NCI-H774 (cell line): ENCODE measurements at regions not wholly inside any gene's neighbourhood (a gene's known extent, or its start where the extent isn't known, plus 50 kb on each side); places are given as distances from the start of the nearest gene placed in this dataset.
"Not testable (repeated sequence)": the region's sequence is repeated elsewhere in the genome, so short reads cannot be mapped to it uniquely, and the experiment has no call there.

Source experiments
- DNase-seq: peaks from one replicate; lab custom pipeline; 2025; lab: John Stamatoyannopoulos, UW

DNA sequence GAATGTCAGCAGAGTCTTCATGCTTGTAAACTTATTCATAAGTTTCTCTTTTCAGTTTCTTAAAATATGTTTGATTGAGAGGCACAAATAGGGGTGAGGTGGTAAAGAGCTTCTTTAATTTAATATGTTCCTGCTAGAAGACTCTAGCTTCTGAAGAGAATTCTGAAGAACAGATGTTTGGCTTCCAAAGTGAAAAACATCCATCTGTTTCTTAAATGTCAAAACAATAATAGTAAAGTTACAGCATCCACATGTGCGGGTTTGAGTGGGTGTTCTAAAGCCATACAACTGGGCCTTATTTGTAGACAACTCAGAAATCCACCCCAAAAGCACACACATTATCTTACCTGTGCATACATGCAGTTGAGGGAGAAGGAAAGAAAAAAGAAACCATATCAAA lies 144.0 kb upstream of the ADGRL4 start:
- no peak for DNase-seq

DNA sequence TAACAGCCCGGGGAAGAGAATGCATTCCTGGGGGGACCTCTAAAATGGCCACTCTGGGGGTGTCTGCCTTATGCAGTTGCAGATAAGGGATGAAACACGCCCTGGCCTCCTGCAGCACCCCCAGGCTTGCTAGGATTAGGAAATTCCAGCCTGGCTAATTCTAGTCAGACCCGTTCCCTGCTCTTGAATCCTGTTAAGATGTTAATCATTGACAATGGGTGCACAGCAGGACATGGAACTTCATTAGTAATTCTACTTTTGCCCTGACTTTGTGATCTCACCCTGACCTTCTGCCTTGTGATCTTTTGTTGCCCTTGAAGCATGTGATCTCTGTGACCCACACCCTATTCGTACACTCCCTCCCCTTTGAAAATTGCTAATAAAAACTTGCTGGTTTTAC lies 131.7 kb upstream of the ADGRL4 start:
- not testable (repeated sequence) for DNase-seq

DNA sequence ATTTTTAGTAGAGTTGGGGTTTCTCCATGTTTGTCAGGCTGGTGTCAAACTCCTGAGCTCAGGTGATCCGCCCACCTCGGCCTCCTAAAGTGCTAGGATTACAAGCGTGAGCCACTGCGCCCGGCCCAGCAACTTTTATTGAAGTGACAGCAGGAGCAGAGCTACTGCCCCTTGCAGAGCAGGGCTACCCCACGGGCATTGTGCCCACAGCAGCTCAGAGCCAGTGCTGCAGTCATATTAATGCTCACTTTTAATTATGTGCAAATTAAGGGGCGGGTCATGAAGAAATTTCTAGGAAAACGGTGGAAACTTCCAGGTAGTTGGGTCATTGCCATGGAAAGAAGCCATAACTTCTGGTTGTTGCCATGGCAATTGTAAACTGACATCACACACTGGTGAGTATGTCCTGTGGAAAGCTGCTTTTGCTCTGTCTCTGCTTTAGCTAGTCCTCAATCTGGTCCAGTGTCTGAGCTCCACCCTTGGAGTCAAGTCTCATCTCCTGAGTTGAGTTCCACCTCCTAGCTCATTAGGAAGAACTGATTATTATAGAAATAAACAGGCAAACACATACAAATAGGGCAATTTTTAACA lies 127.3 kb upstream of the ADGRL4 start:
- DNase-seq, result no peak

DNA sequence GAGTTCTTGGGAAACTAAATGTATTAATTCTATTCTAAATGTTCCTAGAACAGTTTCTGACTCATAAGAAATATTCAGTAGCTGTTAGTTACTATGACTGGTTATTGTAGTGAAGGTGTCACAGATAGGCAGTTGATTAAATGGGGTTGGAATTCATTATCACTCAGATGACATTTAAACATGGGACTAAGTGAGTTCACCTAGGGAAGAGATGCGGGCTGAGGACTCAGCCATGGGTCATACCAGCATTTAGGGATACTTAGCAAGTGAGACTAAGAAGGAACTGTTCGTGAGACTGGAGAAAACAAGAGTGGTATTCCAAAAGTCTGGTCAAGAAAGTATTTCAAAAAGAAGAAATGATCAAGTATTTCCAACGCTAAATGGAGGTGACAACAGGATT lies 125.1 kb upstream of the ADGRL4 start:
- no peak for DNase-seq

DNA sequence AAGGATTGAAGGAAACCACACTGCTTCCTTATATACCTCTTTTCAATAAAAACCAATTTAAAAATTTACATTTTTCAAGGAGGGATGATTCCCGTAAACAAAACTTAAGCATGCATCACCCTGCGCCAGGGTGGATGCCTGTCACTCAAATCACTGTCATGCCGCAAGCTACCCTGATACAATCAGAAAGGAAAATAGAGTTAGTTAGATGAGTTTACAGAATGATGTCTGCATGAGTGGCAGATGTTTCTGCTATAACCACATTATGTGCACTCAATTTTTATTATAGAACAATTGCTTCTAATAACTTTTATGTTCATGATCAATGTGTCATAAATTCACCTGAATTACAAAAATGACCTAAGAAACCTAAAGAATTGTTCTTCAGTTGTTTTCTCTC lies 123.4 kb upstream of the ADGRL4 start:
- no peak for DNase-seq

DNA sequence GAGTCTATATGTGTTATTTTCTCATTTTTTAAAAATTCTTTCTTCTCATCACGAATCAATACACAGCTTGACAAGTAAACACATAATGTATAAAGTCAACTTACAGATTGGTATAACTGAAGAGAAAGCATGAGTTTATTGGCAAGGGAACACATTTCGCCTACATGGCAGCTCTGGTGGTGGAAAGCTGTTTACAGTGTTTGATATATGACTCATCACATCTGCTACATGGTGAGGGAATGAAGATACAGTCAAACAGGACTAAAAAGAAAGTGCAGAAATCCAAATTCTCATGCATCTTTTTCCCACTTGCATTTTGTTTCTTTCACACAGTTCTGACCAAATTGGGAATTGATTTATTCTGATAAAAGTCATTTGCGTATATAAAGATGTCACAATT lies 122.2 kb upstream of the ADGRL4 start:
- DNase-seq, result no peak

DNA sequence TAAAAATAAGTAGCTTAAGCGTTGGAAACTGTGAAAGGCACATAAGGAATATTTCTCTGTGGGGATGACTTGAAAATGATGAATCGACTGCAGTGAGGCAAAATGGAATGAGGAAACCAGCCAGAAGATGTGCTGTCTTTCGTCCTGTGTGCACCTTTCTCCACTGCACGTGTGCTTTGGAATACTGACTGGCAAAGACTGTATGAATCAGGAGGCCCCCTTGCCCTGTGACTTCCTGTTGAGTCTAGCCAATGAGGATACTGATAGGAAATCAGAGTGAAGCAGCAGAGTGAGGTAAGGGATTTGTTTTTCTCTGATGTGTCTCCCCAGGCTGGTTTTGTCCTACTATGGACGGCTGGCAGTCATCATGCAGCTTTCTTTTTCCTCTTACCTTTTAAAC lies 118.2 kb upstream of the ADGRL4 start:
- no peak for DNase-seq

DNA sequence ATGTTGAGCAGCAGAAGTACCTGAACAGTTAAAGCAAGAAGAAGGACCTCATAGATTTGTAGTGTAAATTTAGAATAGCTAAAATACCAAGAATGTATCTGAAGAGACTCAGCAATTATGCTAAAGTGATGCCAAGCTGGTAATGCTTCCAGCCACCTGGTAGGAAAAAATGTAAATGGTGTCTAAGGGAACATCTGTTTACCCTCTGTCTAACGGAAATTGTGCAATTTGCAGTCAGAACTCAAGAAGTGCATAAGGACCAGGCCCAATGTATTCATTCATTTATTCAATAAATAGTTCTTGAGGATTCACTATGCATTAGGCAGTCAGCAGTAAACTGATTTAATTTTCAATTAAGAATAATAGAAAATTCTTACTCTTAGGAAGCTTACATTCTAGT lies 116.0 kb upstream of the ADGRL4 start:
- no peak for DNase-seq

DNA sequence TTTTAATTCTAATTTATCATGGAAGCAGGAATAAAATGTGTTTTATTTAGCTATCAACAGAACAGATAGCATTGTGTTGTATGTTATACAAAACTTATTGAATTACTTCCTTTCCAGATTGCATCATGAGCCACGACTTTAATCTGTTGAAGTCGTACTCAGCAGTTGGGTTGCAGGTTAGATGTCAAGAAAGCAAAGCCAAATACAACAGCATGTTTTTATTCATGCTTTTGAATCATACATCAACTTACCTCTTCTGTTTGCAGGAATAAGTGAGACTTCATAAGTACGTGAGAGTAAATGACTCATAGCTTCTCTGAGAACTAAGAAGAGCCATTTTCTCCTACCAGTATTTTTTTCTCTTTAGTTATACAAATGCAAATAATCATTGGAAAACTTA lies 110.8 kb upstream of the ADGRL4 start:
- no peak for DNase-seq

DNA sequence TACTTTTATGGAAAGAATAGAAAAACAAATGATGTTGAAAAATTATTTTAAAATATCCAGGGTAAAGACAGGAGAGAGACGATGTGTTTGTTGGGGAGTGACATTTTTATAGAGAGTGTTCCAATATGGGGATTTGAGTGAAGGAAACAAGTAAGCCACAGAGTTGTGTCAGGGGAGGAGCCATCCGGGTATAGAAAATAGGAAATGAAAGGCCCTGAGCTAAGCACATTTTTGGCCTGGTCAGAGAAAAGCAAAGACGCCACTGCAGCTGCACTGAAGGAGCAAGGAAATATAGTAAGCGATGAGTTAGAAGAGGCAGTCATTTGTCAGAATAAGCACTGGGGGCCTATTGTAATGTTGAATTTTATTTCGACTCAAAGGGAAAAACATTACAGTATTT lies 107.3 kb upstream of the ADGRL4 start:
- DNase-seq, result no peak

DNA sequence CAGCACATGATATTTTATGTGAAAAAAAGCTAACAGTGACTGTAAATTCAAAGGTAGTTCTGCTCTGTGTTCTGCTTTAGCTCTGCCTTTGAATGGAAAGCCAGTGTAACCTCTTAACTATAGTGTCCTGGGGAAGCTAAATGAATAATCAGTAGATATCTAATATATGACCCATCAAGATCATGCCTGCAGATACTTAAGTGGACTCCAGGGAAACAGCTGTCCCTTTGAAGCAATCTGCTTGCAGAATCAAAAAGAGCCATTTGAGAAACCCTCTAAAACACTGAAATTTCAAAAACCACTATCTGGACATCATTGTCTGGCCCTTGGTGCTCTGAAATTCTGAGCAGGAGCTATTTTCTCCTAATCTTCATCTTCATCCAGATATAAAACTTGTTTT lies 104.2 kb upstream of the ADGRL4 start:
- DNase-seq, result no peak

DNA sequence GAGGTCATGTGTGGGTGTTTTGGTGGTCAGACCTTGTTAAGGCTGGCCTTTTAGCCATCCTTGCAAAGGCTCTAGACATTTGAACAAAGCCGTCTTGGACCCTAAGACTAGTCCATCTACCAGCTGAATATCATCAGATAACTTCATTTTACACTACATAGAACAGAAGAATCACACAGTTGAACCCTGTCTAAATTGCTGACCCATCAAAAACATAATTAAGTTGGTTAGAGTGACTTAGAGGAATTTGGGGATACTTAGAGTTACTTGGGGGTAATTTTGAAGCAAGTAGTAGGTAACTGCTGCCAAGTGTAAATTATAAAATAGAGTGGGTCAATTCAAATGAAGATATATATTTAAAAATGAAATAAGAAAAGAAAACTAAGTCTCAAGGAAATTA lies 102.9 kb upstream of the ADGRL4 start:
- no peak for DNase-seq

DNA sequence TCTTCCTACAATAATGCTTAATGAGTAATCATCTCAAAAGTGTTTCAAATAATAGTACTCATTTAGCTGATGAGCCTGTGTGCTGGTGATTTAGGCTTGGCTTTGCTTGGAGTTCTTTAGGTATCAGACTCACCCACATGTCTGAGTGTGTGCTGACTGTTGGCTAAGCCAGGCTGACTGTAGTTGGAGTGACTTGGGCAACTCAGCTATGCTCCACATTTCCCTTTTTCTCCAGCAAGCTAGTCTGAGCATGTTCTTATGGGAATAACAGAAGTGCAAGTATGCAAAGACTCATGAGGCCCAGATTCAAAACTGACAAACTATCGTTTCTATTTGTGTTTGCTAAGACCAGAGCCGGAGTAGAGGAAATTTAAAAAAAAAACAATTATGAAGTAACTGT lies 99.0 kb upstream of the ADGRL4 start:
- DNase-seq, result no peak

DNA sequence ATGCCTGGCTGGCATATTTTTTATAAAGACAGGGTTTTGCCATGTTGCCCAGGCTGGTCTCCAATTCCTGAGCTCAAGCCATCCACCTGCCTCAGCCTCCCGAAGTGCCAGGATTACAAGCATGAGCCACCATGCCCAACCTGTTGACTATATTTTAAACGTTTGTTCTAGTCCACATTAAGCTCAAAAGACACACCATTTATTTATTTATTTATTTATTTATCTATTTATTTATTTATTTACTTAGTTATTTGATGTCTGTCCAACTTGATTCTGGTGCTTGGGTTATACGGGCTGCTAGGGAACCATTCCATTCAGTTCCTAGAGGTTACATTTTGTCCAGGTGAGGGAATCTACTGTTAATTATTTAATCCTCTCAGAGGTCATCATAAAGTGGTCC lies 98.1 kb upstream of the ADGRL4 start:
- DNase-seq, result no peak

DNA sequence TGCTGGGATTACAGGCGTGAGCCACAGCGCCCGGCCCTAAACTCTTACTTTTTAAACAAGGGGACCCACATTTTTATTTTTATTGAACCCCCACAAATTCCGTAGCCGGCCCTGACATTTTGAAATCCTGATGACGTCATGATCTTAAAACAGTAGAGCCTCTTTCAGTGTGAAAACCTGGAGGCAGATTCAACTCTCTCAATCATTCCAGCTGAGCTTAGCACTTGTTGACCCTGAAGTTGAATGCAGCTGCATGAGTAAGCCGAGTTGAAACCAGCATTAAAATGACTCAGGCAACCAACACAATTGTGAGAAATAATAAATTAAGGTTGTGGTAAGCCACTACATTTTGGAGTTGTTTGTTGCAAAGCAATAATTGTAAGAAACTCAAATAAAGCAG lies 93.9 kb upstream of the ADGRL4 start:
- no peak for DNase-seq

DNA sequence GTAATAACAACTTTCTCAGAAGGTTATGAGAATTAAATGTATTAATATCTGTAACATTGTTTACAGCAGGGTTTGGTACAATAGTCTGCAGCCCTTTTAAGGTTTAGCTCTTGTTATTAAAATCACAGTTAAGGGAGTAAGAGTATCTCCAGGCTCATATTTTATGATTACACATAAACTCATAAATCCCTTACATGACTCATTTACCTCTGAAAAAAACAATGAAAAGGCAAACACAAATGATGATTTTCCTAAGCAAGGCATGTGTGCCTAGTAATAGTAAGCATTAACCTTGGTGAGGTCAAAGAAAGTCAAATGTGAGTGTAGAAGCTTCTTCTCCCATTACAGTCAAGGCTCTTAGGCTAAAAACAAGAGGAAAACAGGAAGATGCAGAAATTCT lies 84.5 kb upstream of the ADGRL4 start:
- no peak for DNase-seq

DNA sequence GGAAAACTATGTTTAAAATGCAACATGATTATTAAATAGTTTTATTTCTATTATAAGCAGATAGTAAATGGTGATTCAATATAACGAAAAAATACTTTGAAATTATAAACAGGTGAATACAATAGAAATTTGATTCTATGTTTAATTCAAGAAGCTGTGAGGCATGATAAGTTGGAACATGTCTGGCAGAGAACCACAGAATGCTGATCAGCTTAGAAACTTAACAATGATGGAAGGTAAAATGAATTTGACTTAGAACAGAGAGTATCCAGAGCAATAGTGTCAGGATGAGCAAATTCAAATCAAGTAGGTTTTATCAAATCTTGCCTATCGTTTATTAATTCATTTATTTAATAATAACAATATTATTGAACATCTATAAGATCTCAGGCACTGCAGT lies 83.4 kb upstream of the ADGRL4 start:
- DNase-seq, result no peak

DNA sequence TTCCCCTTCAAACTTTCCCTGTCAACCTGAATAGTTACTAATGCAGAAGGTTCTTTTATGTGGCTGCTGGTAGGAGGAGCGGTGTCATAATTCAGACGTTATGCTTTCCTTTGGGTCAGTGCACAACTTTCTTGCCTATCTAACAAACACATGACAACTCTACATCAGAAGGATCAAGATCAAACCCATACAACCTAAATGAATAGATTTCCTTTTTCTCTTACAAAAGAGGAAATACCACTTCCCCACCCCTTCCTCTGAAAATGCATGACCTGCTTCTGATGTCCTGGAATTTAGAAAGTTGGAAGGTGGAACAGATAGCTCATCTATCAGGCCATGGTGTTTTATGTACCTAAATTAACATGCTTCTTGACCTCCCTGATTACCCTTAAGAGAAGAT lies 75.7 kb upstream of the ADGRL4 start:
- DNase-seq, result no peak

DNA sequence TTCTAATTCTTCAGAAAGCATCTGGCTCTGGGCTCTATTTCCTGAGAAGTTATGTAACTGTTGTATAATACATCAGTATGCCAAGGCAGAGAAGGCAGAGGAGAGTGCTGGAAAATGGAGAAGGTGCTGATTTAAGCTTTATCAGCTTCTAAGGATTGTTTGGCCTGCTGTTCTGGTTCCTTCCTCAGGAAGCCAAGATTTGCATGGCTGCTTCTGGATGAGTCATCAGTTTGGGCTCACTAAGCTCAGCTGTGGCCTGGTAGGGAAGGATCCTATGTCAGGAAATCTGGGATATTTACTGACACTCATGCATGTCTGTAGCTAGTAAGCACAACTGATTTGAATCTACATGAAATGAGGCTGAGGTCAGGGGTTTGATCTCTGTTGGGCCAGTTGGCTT lies 73.2 kb upstream of the ADGRL4 start:
- DNase-seq, result no peak

DNA sequence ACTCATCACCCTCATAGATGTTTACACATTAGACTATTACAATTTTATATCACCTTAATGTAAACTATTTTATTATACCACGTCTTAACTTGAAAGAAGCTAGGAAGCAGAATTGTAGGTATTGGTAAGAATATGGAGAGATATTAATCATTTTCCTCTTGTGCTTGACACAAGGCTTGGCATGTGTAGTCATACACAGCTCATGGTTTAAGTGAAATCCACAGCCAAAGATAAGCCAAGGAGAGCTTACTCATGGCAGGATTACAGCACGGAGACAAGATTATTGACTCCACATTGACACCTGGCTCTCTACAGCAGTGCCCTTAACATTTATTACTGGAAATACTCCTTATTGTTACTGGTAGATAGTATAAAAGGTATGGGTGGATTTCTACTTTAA lies 68.4 kb upstream of the ADGRL4 start:
- no peak for DNase-seq

DNA sequence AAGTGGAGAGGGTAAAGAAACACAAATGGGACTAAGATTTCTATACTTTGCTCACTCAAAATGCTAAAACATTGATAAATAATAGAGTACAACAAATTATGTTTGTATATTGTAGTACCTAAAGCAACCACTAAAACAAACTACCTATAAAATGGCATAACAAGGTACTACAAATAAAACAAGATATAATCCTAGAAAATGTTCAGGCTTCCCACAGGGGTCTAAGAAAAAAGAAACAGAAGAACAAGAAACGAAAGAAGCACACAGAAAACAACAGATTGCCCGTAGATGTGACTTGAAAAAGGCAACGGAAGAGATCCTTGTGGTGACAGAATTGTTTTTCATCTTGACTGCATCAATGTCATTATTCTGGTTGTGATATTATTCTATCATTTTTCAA lies 63.3 kb upstream of the ADGRL4 start:
- DNase-seq, result no peak

DNA sequence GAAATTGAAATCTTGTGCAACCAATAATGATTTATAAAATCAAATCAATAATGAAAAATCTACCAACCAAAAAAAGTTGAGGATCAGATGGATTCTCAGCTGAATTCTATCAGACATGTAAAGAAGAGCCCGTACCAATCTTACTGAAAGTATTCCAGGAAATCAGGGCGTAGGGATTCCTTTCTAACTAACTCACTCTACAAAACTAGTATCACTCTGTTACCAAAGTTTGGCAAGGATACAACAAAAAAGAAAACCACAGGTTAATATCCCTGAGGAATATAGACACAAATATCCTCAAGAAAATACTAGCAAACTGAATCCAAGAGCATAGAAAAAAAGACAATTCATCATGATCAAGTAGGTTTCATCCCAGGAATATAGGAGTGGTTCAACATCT lies 52.8 kb upstream of the ADGRL4 start:
- DNase-seq, result no peak
